ENCODE measurements at regions not wholly inside any gene's neighbourhood (a gene's known extent, or its start where the extent isn't known, plus 50 kb on each side); places are given as distances from the start of the nearest gene placed in this dataset.
A peak's percentile ranks its signal among the peaks of the same experiment; 100 is the strongest.

DNA sequence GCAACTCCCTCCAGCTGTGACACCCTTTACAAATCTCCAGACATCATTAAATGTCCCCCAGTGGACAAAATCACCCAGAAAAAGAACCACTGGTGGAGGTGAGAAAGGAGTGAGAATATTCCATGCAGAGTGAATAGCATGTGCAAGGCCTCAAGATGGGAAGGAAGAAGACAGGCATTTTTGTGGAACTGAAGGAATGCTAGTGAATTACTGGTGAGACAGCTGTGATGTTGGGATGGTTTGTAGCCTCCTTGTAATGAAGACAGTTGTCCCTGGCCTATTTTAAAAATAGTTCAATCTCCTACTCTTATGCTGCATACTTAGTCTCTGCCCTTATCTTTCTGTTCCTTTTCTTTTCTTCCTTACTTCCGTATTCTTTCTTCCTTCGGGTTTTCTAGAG, 124.9 kb upstream of the RPS23 start:
- DNase-seq (no peak), ATAC-seq (replicated peaks) (no peak)
- no peaks in the 10 kb centered on the region for H3K9me3 Mint-ChIP-seq
- H3K36me3 Mint-ChIP-seq (ENCODE audit: insufficient read depth), result no peaks in the 10 kb centered on the region
- no peaks in the 10 kb centered on the region for H3K27me3 Mint-ChIP-seq
- H3K4me3 Mint-ChIP-seq, result no peak overlapping the region
- no peak overlapping the region for H3K27ac Mint-ChIP-seq
- no peaks in the 10 kb centered on the region for H3K4me1 Mint-ChIP-seq (ENCODE audit: low read depth in 2 of 2)

DNA sequence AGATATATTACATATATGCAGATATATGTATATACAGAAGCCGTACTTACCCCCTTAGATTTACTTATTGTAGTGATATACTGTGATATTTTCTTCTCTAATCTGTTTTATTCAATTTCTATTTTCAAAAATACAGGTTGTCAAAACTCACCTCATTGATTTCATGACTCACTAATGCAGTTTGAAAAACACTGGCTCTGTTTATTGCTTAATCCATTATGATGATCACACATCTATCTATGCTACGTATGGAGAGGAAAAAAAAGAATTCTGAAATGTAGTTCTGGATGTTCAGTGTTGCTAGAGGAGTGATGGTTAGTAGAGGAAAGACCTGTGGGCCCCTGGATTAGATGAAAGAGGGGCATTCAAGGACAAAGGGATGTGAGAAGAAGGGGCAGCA, 121.0 kb upstream of the RPS23 start:
- H3K27ac Mint-ChIP-seq, result no peak overlapping the region
- DNase-seq (no peak), ATAC-seq (replicated peaks) (no peak)
- H3K4me1 Mint-ChIP-seq (ENCODE audit: low read depth in 2 of 2), result no peaks in the 10 kb centered on the region
- no peaks in the 10 kb centered on the region for H3K36me3 Mint-ChIP-seq (ENCODE audit: insufficient read depth)
- no peaks in the 10 kb centered on the region for H3K27me3 Mint-ChIP-seq
- H3K4me3 Mint-ChIP-seq, result no peak overlapping the region
- no peaks in the 10 kb centered on the region for H3K9me3 Mint-ChIP-seq

DNA sequence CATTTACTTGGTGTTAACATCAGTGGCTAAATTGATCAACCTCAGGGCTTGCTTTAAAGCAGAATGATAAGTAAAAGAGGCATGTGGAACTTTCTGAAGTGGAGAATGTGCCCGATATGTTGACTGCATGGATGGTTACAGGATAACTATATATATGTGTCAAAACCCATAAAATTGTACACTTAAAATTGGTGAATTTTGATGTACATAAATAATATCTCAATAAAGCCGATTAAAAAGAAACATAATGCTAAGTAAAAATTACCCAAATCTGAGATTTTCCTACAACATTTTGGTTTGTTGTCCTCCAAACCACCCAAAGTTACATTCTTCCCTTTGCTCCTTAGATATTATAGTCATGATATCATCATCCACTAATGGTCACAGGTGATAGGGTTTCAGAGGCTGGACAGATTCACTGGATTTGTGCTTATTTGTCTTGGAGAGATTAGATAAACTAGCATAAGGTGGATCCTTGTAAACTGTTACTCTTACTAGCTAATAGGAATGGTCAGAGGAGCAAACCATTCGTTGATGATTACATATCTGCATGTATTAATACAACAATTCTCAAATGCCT, 119.7 kb upstream of the RPS23 start:
- no peak for DNase-seq
- no peaks in the 10 kb centered on the region for H3K36me3 Mint-ChIP-seq (ENCODE audit: insufficient read depth)
- no peaks in the 10 kb centered on the region for H3K27me3 Mint-ChIP-seq
- H3K9me3 Mint-ChIP-seq, result no peaks in the 10 kb centered on the region
- H3K4me3 Mint-ChIP-seq, result no peak overlapping the region
- H3K27ac Mint-ChIP-seq, result no peak overlapping the region
- no peak for ATAC-seq (replicated peaks)
- H3K4me1 Mint-ChIP-seq (ENCODE audit: low read depth in 2 of 2), result no peaks in the 10 kb centered on the region

DNA sequence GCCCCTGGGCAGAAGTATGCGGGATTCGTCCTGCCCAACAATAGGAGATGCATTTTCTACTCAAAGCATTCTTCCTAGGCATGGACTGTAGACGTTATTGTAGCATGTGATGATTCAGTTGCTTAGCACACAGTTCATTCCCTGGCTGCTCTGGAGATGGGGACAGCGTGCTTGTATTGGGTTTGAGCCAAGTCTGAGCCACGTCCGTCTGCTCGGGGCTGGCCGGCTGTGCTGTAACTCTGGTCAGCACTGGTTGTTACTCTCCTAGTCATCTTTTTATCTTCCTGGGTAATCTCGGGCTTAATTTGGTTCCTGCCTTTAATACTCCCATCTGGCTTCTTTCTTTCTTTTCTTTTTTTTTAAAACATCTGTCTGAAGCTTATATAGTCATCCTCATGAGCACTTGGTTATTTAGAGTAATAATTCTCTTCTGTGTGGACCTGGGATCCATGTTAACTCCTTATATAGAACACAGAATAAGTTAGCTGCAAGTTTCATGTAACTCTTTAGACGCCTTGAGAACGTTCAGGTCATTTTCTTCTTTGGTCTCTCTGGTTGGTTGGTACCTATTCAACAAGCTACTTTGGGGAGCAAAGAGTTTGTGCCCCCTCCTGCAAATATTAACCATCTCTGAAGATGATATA, 118.8 kb upstream of the RPS23 start:
- Mint-ChIP-seq H3K4me3 (no peak overlapping the region), H3K36me3 (ENCODE audit: insufficient read depth) (no peaks in the 10 kb centered on the region), H3K27ac (no peak overlapping the region), H3K27me3 (peaks cover 0 to 6% of the 10 kb centered on the region in 2 donors), H3K9me3 (no peaks in the 10 kb centered on the region), H3K4me1 (ENCODE audit: low read depth in 2 of 2) (no peaks in the 10 kb centered on the region)
- no peak for ATAC-seq (replicated peaks)
- no peak for DNase-seq

DNA sequence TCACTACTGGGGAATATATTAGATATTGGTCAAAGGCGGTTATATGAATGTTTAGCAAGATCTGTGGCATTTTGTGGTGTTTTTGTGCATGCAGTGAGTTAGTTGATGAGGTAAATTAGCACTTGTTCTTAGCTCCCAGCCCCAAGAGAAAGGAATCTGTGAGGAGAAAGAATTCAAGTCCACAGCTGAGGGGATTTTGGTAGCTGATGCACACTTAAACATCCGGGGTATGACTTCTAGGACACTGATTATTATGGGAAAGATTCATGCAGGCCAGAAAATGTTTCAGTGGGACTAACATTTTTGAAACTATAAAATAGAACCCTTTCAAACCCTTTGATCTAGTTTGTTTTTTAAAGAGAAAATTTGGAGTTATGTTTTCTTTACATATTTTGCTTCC, 118.2 kb upstream of the RPS23 start:
- Mint-ChIP-seq H3K27ac (no peak overlapping the region), H3K27me3 (peaks cover 0 to 12% of the 10 kb centered on the region in 2 donors), H3K4me1 (ENCODE audit: low read depth in 2 of 2) (no peaks in the 10 kb centered on the region), H3K4me3 (no peak overlapping the region), H3K9me3 (no peaks in the 10 kb centered on the region), H3K36me3 (ENCODE audit: insufficient read depth) (no peaks in the 10 kb centered on the region)
- DNase-seq (no peak), ATAC-seq (replicated peaks) (no peak)

DNA sequence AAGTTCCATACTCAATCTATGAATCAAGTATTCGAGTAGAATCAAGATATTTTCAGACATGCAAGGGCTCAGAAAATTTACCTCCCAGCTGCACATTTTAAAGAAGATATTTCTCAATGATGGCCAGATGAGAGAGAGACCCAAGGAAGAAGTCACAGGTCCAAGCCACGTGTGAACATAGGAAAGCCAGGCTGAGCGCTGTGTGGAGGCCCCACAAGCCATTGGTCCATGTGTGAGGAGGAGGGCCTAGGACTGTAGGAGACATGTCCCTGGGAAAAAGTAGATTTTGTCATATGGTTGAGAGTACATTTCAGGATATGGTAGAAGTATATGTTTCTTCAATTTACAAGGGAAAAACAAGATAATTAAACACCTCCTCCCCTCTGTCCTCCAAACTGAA, 115.8 kb upstream of the RPS23 start:
- no peaks in the 10 kb centered on the region for H3K36me3 Mint-ChIP-seq (ENCODE audit: insufficient read depth)
- ATAC-seq (replicated peaks) (no peak), DNase-seq (no peak)
- peaks cover 0 to 31% of the 10 kb centered on the region in 2 donors for H3K27me3 Mint-ChIP-seq
- H3K9me3 Mint-ChIP-seq, result no peaks in the 10 kb centered on the region
- H3K27ac Mint-ChIP-seq, result no peak overlapping the region
- no peak overlapping the region for H3K4me3 Mint-ChIP-seq
- peaks cover 0 to 1% of the 10 kb centered on the region in 2 donors for H3K4me1 Mint-ChIP-seq (ENCODE audit: low read depth in 2 of 2)

DNA sequence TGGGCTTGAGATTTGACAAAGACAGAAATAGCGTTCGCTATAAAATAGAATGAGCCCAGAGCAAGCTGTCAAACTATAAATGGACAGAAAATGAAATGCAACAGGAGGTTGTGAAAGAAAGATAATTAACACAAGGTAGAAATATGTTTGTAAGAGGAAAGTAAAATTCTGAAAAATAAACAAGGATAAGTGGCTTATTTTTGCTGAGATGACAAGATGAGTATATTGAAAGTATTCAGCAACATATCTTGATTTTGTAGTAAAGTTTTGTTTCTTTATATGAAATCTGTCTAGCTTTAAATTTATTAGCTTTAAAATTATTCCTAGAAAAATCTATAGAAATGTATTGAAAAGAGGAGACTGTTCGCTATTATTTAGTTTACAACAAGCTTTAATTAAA, 111.9 kb upstream of the RPS23 start:
- H3K27me3 Mint-ChIP-seq, result peaks cover 0 to 38% of the 10 kb centered on the region in 2 donors
- H3K36me3 Mint-ChIP-seq (ENCODE audit: insufficient read depth), result no peaks in the 10 kb centered on the region
- ATAC-seq (replicated peaks) (no peak), DNase-seq (no peak)
- no peak overlapping the region for H3K27ac Mint-ChIP-seq
- no peaks in the 10 kb centered on the region for H3K9me3 Mint-ChIP-seq
- peaks cover 0 to 4% of the 10 kb centered on the region in 2 donors for H3K4me1 Mint-ChIP-seq (ENCODE audit: low read depth in 2 of 2)
- H3K4me3 Mint-ChIP-seq, result no peak overlapping the region

DNA sequence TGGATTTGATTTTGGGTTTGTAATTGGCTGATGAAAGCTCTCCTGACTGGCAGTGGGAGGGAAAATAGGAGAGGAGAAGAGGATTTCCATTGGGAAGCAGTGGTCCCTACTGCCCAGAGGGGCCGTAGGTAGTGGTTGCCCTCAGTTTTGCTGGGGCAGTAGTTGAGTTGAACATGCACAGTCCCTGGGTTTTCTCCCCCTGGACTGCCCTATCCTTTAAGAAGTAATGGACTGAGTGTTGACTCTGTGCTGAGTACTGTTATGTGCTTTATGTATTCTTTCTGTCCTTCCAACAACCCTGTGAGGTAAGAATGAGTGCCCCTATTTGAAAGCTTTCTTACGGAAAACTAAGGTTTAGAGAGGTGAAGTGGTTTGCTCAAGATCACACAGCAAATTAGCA, 111.2 kb upstream of the RPS23 start:
- peaks cover 0 to 4% of the 10 kb centered on the region in 2 donors for H3K4me1 Mint-ChIP-seq (ENCODE audit: low read depth in 2 of 2)
- no peak for ATAC-seq (replicated peaks)
- peaks cover 0 to 38% of the 10 kb centered on the region in 2 donors for H3K27me3 Mint-ChIP-seq
- no peaks in the 10 kb centered on the region for H3K36me3 Mint-ChIP-seq (ENCODE audit: insufficient read depth)
- no peaks in the 10 kb centered on the region for H3K9me3 Mint-ChIP-seq
- H3K4me3 Mint-ChIP-seq, result peak overlapping the region in 1 of 2 donors; percentile 40
- no peak for DNase-seq
- no peak overlapping the region for H3K27ac Mint-ChIP-seq

DNA sequence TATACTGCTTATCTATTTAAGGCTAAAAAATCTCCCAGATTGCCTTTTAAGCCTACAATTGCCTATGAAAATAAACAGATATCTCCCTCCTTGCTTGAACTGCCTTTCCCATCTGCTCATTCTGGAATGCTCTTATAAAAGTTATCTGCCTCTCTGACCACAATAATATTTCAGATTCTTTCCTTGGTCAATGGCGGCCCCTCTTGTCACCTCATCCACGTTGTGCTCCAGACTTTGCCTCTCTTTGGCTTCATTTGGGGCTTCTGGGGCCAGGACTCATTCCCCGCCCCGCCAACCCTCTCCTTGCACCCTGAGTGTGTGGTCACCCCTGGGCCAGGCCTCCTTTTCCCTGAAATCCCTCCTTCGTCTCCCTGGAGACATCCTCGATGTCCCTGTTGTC, 110.0 kb upstream of the RPS23 start:
- H3K4me1 Mint-ChIP-seq (ENCODE audit: low read depth in 2 of 2), result peaks cover 0 to 4% of the 10 kb centered on the region in 2 donors
- H3K27me3 Mint-ChIP-seq, result peaks cover 0 to 38% of the 10 kb centered on the region in 2 donors
- ATAC-seq (replicated peaks), result no peak
- H3K4me3 Mint-ChIP-seq, result no peak overlapping the region
- H3K27ac Mint-ChIP-seq, result no peak overlapping the region
- H3K36me3 Mint-ChIP-seq (ENCODE audit: insufficient read depth), result no peaks in the 10 kb centered on the region
- H3K9me3 Mint-ChIP-seq, result no peaks in the 10 kb centered on the region
- DNase-seq, result no peak

DNA sequence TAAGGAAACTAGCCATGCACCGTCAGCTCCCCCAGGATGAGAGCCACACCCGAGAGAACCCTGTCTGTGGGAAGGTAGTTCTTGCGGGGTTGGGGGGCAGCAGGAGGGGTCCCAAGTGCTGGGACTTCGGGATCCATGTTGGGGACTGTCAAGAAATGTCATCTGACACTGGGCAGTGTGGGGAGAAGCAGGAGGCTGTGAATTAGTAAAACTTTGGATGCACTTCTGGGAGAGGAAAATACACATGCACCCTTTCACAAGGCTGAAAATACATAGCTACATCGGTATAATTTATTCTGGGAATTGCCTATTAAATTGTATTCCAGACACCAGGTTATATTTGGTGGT, 109.6 kb upstream of the RPS23 start:
- Mint-ChIP-seq H3K36me3 (ENCODE audit: insufficient read depth) (no peaks in the 10 kb centered on the region), H3K4me1 (ENCODE audit: low read depth in 2 of 2) (peaks cover 0 to 4% of the 10 kb centered on the region in 2 donors), H3K4me3 (no peak overlapping the region), H3K9me3 (no peaks in the 10 kb centered on the region), H3K27me3 (peaks cover 0 to 38% of the 10 kb centered on the region in 2 donors), H3K27ac (no peak overlapping the region)
- ATAC-seq (replicated peaks) (no peak), DNase-seq (no peak)

DNA sequence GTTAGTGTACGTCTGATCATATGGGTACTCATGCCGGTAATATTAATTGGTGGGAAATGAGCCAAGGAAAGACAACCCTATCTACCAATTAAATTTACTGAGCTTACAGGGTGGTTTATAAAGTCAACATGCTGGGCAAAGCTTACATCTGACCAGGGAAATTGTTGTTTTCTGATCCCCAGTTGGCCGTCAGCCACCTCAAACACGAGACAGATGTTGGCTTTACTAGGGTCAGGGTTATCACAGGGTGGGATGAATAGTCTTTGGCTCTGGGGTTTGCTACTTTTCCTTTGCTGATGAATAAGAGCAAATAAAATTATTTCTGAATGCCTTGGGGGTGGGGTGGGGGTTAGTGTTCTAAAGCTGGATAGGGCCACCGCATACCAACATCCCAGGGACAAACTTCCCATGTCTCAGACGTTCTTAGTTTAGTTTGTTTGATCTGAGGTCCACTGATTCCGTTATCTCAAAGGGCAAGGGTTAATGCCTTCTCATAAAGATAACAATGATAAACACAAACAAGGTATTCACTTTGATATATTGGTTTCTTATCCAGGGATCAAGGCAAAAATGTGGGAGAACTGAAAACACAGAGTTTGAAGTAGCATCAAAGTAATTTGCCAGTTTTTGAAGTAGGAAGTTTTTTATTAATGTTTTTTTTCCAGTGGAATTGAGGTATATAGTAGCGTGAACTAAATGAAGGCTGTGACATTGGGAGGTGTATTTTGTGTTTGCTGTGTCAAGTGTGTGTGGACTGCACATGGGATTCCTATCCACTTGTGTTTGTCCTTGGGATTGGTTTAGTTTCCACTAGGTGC, 109.1 kb upstream of the RPS23 start:
- Mint-ChIP-seq H3K9me3 (no peaks in the 10 kb centered on the region), H3K36me3 (ENCODE audit: insufficient read depth) (no peaks in the 10 kb centered on the region), H3K27me3 (peaks cover 0 to 34% of the 10 kb centered on the region in 2 donors), H3K4me1 (ENCODE audit: low read depth in 2 of 2) (peaks cover 0 to 4% of the 10 kb centered on the region in 2 donors), H3K4me3 (no peak overlapping the region), H3K27ac (no peak overlapping the region)
- no peak for ATAC-seq (replicated peaks)
- no peak for DNase-seq

DNA sequence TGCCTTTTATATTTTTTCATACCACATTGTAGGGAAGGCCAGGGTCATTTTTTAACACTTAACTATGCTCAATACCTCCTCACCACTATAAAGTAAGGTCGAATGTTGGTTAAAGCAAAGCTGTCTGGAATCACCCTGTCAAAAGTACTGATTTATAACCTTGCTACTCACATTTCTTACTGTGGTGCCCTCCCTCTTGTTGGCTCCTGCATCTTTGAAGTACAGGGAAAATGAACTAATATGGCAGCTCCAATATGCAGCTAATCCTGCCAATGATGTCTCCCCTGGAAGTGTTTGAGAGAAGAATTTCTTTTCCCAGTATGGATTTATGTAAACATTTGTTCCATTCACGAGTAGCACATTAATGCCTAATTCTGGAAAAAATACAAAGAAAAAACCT, 108.4 kb upstream of the RPS23 start:
- DNase-seq, result no peak
- H3K9me3 Mint-ChIP-seq, result no peaks in the 10 kb centered on the region
- H3K36me3 Mint-ChIP-seq (ENCODE audit: insufficient read depth), result no peaks in the 10 kb centered on the region
- H3K4me3 Mint-ChIP-seq, result no peak overlapping the region
- peaks cover 0 to 4% of the 10 kb centered on the region in 2 donors for H3K4me1 Mint-ChIP-seq (ENCODE audit: low read depth in 2 of 2)
- H3K27me3 Mint-ChIP-seq, result peaks cover 0 to 27% of the 10 kb centered on the region in 2 donors
- ATAC-seq (replicated peaks), result no peak
- H3K27ac Mint-ChIP-seq, result no peak overlapping the region

DNA sequence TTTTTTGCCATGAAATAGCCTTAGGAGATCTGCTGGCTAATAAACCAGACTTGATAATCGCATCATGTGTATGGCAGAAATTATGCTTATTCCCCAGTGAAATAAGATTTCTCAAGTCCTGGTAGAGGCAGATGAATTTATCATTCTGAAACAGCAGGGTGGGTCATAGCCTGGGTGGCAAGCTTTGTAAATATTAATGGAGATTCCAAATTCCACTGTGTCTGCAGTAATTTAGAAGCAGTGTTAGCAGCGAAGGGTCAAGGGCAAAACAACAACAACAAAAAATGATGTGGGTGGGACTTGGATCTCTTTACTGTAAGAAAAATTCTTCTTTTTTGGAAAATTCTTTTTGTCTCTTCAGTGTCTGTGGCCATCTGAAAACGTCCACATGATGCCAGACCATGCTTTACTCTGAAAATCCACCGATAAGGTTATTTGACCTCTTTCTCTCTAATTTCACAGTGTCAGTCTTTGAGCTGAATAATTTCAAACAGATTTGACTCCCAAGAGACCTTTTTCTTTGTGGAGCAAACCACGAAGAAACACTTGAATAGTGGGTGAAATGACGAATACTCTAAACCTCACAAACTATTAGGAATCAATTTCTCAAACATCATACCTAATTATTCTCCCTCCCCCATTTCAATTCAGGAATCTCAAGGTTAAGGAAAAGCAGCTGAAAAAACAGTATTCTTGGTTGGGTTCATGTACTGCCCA, 106.0 kb upstream of the RPS23 start:
- H3K9me3 Mint-ChIP-seq, result no peaks in the 10 kb centered on the region
- H3K27me3 Mint-ChIP-seq, result peaks cover 0 to 10% of the 10 kb centered on the region in 2 donors
- H3K4me1 Mint-ChIP-seq (ENCODE audit: low read depth in 2 of 2), result peaks cover 0 to 4% of the 10 kb centered on the region in 2 donors
- ATAC-seq (replicated peaks) (no peak), DNase-seq (no peak)
- no peaks in the 10 kb centered on the region for H3K36me3 Mint-ChIP-seq (ENCODE audit: insufficient read depth)
- H3K27ac Mint-ChIP-seq, result no peak overlapping the region
- H3K4me3 Mint-ChIP-seq, result no peak overlapping the region
